ENCODE measurements at regions not wholly inside any gene's neighbourhood (a gene's known extent, or its start where the extent isn't known, plus 50 kb on each side); places are given as distances from the start of the nearest gene placed in this dataset.

DNA sequence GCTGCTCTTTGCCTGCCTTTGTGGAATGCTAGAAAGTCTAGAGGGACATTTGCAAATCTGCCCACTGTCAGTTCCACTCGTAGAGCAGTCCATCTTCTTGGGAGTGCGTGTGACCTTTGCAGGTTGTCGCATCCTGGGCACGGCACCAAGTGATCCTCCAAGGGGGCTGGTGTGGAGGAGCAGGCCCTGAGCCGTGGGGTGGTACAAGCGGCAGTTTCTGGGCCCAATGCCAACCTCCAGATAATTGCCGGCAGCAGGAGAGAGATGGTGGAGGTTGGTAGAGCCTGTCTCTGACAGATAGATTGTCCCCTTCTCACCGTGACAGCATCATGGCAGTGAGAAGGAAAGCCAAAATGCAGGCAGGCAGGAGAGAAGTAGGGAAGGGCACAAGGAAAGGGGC is 150.7 kb upstream of the SLC14A2 start:
- Histone ChIP-seq H3K4me1 (peaks cover 0 to 4% (median 0%) of the 10 kb centered on the region in 6 donors), H3K27ac (no peak overlapping the region), H3K36me3 (no peaks in the 10 kb centered on the region), H3K9me3 (no peaks in the 10 kb centered on the region), H3K27me3 (replicated peaks in 1 of 7) (peaks cover 0 to 3% (median 0%) of the 10 kb centered on the region in 7 donors), H3K4me3 (no peak overlapping the region)
- no peak for TF ChIP-seq CTCF (IDR thresholded peaks at IDR 0.05 in 8 of 11, conservative IDR thresholded peaks at IDR 0.05 in 3 of 11)
- TF ChIP-seq POLR2AphosphoS5 (IDR thresholded peaks at IDR 0.05): no peak
- TF ChIP-seq POLR2A (IDR thresholded peaks at IDR 0.05): no peak
- DNase-seq: no peak
- intact Hi-C loops (cut with DNase I; ENCODE audit: low total_unique reads): no loop called here
- WGBS, 5 donors: 48 to 67% (median 54%) methylated on average over 8 of the region's 8 CpGs

- Histone ChIP-seq H3K27ac (peak overlapping the region in 1 of 8 donors; percentile 33), H3K36me3 (no peaks in the 10 kb centered on the region), H3K27me3 (replicated peaks in 1 of 7) (peaks cover 0 to 3% (median 0%) of the 10 kb centered on the region in 7 donors), H3K9me3 (no peaks in the 10 kb centered on the region), H3K4me1 (peaks cover 0 to 4% (median 0%) of the 10 kb centered on the region in 6 donors), H3K4me3 (no peak overlapping the region)
- intact Hi-C loops (cut with DNase I; ENCODE audit: low total_unique reads): no loop called here
- WGBS, 5 donors: 13 to 40% (median 23%) methylated on average over 2 of the region's 2 CpGs
- TF ChIP-seq POLR2A (IDR thresholded peaks at IDR 0.05): no peak
- TF ChIP-seq CTCF (IDR thresholded peaks at IDR 0.05 in 8 of 11, conservative IDR thresholded peaks at IDR 0.05 in 3 of 11): no peak
- TF ChIP-seq POLR2AphosphoS5 (IDR thresholded peaks at IDR 0.05): no peak
- no peak for DNase-seq
Measured at GRCh38 chr18:45467293-45467692, 148.0 kb upstream of the SLC14A2 start.

GRCh38 chr18:45467945-45468344 is 147.3 kb upstream of the SLC14A2 start:
- Histone ChIP-seq H3K4me3 (no peak overlapping the region), H3K4me1 (peaks cover 0 to 4% (median 0%) of the 10 kb centered on the region in 6 donors), H3K36me3 (no peaks in the 10 kb centered on the region), H3K27ac (peak overlapping the region in 1 of 8 donors; percentile 33), H3K27me3 (replicated peaks in 1 of 7) (peaks cover 0 to 3% (median 0%) of the 10 kb centered on the region in 7 donors), H3K9me3 (no peaks in the 10 kb centered on the region)
- whole genome bisulfite sequencing, 5 donors: 45 to 93% (median 74%) methylated on average over 2 of the region's 2 CpGs
- TF ChIP-seq POLR2AphosphoS5 (IDR thresholded peaks at IDR 0.05) (no peak), POLR2A (IDR thresholded peaks at IDR 0.05) (no peak), CTCF (IDR thresholded peaks at IDR 0.05 in 8 of 11, conservative IDR thresholded peaks at IDR 0.05 in 3 of 11) (no peak)
- intact Hi-C loops (cut with DNase I; ENCODE audit: low total_unique reads): no loop called here
- DNase-seq: no peak

DNA sequence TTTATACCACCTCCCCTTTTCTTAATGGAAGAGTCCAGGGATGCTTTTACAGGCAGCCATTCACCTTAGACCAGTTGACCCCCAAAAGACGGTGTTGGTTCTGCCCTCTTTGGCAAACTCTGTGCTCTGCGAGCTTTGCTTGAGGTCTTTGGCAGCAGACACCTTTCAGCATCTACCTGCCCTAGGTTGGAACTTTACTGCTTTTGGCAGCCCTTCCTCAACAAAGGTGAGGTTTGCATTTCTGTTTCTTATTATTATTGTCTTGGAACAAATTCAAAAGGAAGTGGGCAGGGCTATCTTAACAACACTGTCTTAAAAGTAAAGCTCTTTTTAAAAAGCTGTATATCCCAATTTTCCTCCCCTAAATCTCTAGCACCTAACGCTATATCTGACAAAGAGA is 136.4 kb upstream of the SLC14A2 start:
- Histone ChIP-seq H3K36me3 (no peaks in the 10 kb centered on the region), H3K4me3 (no peak overlapping the region), H3K27me3 (replicated peaks in 1 of 7) (peaks cover 0 to 12% (median 0%) of the 10 kb centered on the region in 7 donors), H3K27ac (no peak overlapping the region), H3K4me1 (no peaks in the 10 kb centered on the region), H3K9me3 (no peaks in the 10 kb centered on the region)
- intact Hi-C loops (cut with DNase I; ENCODE audit: low total_unique reads): no loop called here
- no peak for DNase-seq
- TF ChIP-seq POLR2AphosphoS5 (IDR thresholded peaks at IDR 0.05): no peak
- no peak for TF ChIP-seq CTCF (IDR thresholded peaks at IDR 0.05 in 8 of 11, conservative IDR thresholded peaks at IDR 0.05 in 3 of 11)
- TF ChIP-seq POLR2A (IDR thresholded peaks at IDR 0.05): no peak
- 89 to 97% (median 93%) methylated on average over 3 of the region's 3 CpGs for WGBS, 5 donors
